ENCODE measurements at regions not wholly inside any gene's neighbourhood (a gene's known extent, or its start where the extent isn't known, plus 50 kb on each side); places are given as distances from the start of the nearest gene placed in this dataset.

- Histone ChIP-seq H3K36me3 (no peaks in the 10 kb centered on the region), H3K27me3 (no peaks in the 10 kb centered on the region), H3K4me3 (no peak overlapping the region), H3K9me3 (no peaks in the 10 kb centered on the region; the same call in 1 of the 2 replicates)
- no peak for DNase-seq
Observed at GRCh38 chr3:106261915-106262683, 393.3 kb upstream of the CBLB start.

DNA sequence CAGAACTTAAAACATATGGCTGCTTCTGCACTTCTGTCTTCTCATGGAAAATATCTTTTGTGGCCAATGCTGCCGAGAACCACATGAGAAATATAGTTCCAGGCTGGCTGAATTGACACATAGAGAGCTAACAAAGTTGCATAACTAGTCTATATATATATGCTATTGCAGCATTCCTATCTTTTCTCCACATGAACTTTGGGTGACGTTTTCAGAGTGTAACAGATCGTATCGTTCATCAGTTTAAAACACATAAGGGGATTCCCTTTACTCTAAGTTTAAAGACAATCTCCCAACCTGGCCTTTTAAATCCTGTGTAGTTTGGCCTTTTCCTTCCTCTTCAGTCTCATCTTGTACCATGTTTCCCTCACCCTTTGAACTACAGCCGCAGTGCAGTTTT, 394.2 kb upstream of the CBLB start:
- Histone ChIP-seq H3K27me3 (no peaks in the 10 kb centered on the region), H3K9me3 (no peaks in the 10 kb centered on the region), H3K4me3 (no peak overlapping the region), H3K36me3 (no peaks in the 10 kb centered on the region)
- DNase-seq = no peak

GRCh38 chr3:106263546-106263945, 394.7 kb upstream of the CBLB start:
- DNase-seq = no peak

DNA sequence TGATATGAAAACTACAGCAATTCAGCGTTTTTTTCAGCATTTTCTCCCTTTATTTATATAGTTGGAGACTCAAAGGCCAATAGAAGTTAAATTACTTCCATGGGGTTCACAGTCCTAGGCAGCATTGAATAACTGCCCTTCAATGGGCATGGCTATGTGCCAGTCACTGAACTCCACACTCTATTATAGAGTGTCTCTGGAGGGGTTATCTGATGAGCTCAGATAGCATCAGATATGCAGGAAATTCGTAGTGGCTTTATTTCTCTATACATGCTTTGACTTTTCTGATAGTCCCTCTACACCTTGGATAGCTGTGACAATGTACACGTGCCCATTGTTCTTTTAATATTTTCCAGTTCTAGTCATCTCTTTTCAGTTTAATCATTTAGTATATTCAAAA, 396.9 kb upstream of the CBLB start:
- DNase-seq = no peak
- Histone ChIP-seq H3K27me3 (no peaks in the 10 kb centered on the region), H3K36me3 (no peaks in the 10 kb centered on the region), H3K9me3 (no peaks in the 10 kb centered on the region), H3K4me3 (no peak overlapping the region)

More at GRCh38 chr3:106263546-106263945, 394.7 kb upstream of the CBLB start:
- Histone ChIP-seq H3K4me3 (no peak overlapping the region), H3K36me3 (no peaks in the 10 kb centered on the region), H3K9me3 (no peaks in the 10 kb centered on the region), H3K27me3 (no peaks in the 10 kb centered on the region)

- Histone ChIP-seq H3K9me3 (no peaks in the 10 kb centered on the region), H3K27me3 (no peaks in the 10 kb centered on the region), H3K4me3 (no peak overlapping the region), H3K36me3 (no peaks in the 10 kb centered on the region)
- no peak for DNase-seq
Observed at GRCh38 chr3:106268696-106269095, 399.9 kb upstream of the CBLB start.

- H3K27me3 ChIP-seq = no peaks in the 10 kb centered on the region
- no peaks in the 10 kb centered on the region for H3K36me3 ChIP-seq
- H3K4me3 ChIP-seq = no peak overlapping the region
- DNase-seq = no peak
- H3K9me3 ChIP-seq = no peaks in the 10 kb centered on the region
Observed at GRCh38 chr3:106272302-106272701, 403.5 kb upstream of the CBLB start.

- Histone ChIP-seq H3K4me3 (no peak overlapping the region), H3K36me3 (no peaks in the 10 kb centered on the region), H3K27me3 (no peaks in the 10 kb centered on the region), H3K9me3 (no peaks in the 10 kb centered on the region)
- no peak for DNase-seq
Observed at GRCh38 chr3:106275592-106275991, 406.8 kb upstream of the CBLB start.

GRCh38 chr3:106276151-106276550, 407.3 kb upstream of the CBLB start:
- DNase-seq = no peak
- no peaks in the 10 kb centered on the region for H3K9me3 ChIP-seq
- no peaks in the 10 kb centered on the region for H3K36me3 ChIP-seq
- H3K27me3 ChIP-seq = no peaks in the 10 kb centered on the region
- no peak overlapping the region for H3K4me3 ChIP-seq

DNA sequence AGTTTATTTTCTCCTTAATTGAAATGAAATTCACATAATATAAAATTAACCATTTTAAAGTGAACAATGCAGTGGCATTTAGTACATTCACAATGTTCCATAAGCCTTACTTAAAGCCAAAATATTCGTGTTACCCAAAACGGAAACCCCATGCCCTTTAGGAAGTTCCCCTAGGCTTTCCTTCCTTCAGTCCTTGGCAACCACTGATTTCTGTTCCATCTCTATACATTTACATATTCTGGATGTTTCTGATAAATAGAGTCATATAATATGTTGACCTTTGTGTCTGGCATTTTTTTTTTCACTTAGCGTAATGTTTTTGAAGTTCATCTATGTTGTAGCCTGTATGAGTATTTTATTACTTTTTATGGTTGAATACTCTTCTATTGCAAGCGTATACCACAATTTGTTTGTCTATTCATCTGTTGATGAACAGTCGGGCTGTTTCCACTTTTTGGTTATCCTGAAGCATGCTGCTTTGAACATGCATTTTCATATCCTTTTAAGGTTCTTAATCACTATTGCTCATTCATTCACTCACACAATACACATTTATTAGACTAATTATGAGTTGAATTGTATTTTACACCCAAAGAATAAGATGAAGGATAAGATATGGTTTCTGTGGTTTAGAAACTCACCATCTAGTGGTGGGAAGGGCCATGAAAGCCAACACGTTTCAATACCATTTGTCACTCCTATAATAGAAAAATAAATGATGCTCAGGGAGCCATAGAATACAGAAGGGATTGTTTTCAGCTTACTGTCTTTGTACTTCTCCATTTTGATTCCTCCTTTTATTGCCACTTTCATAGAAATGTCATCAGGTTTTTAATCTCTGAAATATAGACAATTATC, 408.2 kb upstream of the CBLB start:
- H3K9me3 ChIP-seq = no peaks in the 10 kb centered on the region
- H3K36me3 ChIP-seq = no peaks in the 10 kb centered on the region
- H3K27me3 ChIP-seq = no peaks in the 10 kb centered on the region
- DNase-seq = no peak
- no peak overlapping the region for H3K4me3 ChIP-seq

DNA sequence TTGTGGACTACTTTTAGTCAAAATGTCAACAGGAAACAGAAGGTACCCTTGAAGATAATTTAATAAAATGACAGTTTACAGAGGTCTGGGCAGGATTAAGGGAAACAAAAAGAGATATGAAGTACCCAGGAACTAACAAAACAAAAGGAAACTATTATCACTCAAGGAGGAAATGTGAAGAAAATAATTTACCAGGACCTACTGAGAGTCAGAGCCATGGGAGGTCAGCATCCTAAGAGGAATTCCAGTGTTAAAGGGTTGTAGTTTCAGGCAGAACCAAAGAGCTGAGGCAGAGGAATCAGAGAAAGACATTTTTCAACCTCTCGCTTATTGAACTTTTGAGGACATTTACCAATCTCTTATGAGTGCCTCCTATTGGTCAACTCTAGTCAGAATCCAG, 408.9 kb upstream of the CBLB start:
- no peak for DNase-seq
- no peaks in the 10 kb centered on the region for H3K36me3 ChIP-seq
- H3K4me3 ChIP-seq = no peak overlapping the region
- H3K9me3 ChIP-seq = no peaks in the 10 kb centered on the region
- no peaks in the 10 kb centered on the region for H3K27me3 ChIP-seq

DNA sequence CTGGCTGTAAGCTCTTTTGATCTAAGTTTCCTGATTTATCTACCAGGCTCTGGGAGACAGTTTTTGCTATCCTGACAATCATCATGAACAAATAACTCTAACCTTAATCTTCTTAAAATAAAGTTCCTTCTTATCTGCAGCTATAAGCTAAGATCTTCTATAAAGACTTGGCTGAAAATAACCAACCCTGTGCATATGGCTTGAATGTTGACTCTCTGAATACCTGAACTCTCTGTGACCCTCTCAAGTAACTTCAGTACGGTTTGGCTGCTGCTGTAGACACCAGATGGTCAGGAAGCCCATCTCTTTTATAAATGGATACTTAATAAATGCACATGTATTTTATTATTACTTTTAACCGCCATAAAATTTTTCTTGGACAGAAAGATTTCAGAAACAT, 412.4 kb upstream of the CBLB start:
- H3K9me3 ChIP-seq = no peaks in the 10 kb centered on the region
- DNase-seq = no peak
- no peaks in the 10 kb centered on the region for H3K36me3 ChIP-seq
- H3K27me3 ChIP-seq = no peaks in the 10 kb centered on the region
- H3K4me3 ChIP-seq = no peak overlapping the region

DNA sequence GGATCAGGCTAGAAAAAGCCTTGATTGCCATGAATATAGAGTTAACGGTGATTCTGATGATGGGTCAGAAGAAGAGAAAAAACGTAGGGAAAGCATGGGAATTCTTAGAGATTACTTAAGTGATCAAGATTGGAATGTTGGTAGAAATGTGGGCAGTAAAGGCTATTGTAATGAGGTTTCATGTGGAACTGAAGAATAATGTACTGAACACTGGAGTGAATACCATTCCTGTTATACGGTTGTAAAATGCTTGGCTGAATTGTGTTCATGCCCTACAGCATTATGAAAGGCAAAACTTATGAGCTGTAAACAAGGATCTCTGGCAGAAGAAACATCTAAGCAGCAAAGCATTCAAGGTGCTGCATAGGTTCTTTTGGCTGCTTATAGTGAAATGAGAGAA, 414.1 kb upstream of the CBLB start:
- no peak for DNase-seq
- no peaks in the 10 kb centered on the region for H3K9me3 ChIP-seq
- H3K27me3 ChIP-seq = no peaks in the 10 kb centered on the region
- no peaks in the 10 kb centered on the region for H3K36me3 ChIP-seq
- no peak overlapping the region for H3K4me3 ChIP-seq

- DNase-seq = no peak
- Histone ChIP-seq H3K4me3 (no peak overlapping the region), H3K27me3 (no peaks in the 10 kb centered on the region), H3K9me3 (no peaks in the 10 kb centered on the region), H3K36me3 (no peaks in the 10 kb centered on the region)
Observed at GRCh38 chr3:106288781-106289180, 420.0 kb upstream of the CBLB start.

DNA sequence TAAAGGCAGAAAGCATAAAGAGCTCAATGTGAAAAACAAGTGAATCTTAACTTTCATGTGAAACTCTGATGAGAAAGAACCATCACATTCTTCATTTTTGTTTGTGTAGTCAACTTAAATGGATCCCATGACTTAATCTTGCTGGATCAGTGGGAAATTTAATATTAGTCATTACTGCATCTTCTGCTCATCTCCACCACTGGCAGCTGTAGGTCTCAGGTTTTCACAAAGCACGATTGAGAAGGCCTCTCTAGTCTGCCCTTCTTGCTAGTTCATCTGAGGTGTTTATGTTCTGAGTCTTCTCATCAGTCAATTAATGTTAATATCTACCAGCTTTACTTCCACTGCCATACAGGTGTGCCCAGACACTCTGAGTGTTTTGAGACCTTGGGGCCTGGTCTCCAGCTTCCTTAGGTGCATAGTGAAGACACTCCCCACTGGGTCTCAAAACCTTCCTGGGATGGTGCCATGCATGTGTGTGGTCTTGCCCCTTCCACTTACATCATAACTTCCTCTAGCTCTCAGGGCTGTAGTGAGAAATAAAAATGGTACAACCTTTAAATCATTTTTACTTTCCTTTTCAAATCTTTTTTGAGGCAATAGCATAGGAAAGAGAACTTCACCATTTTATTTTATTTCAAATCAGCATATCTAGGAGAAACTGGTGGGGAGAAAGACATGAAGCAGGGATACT, 421.6 kb upstream of the CBLB start:
- no peak for DNase-seq
- Histone ChIP-seq H3K4me3 (no peak overlapping the region), H3K27me3 (no peaks in the 10 kb centered on the region), H3K9me3 (no peaks in the 10 kb centered on the region), H3K36me3 (no peaks in the 10 kb centered on the region)

DNA sequence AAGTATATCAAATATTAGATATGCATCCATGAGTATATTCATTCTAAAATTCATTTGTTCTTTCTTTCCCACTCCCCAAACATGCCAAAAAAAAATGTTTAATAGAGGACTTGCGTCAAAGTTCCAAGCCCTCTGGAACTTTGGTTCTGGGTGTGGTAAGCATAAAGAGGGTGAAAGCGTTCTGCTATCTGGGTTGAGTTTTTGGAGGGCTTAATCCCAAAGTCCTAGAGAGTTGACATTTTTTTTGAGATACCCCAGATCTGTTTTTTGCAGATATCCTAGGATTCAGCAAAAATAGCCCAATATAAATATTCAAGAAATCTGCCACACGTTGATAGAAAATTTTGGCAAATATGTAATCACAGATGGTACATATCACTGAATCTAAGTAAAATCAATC, 424.3 kb upstream of the CBLB start:
- Histone ChIP-seq H3K9me3 (no peaks in the 10 kb centered on the region), H3K36me3 (no peaks in the 10 kb centered on the region), H3K27me3 (no peaks in the 10 kb centered on the region), H3K4me3 (no peak overlapping the region)
- DNase-seq = no peak

- DNase-seq = no peak
- Histone ChIP-seq H3K36me3 (no peaks in the 10 kb centered on the region), H3K4me3 (no peak overlapping the region), H3K9me3 (no peaks in the 10 kb centered on the region), H3K27me3 (no peaks in the 10 kb centered on the region)
Observed at GRCh38 chr3:106294121-106294520, 425.3 kb upstream of the CBLB start.

DNA sequence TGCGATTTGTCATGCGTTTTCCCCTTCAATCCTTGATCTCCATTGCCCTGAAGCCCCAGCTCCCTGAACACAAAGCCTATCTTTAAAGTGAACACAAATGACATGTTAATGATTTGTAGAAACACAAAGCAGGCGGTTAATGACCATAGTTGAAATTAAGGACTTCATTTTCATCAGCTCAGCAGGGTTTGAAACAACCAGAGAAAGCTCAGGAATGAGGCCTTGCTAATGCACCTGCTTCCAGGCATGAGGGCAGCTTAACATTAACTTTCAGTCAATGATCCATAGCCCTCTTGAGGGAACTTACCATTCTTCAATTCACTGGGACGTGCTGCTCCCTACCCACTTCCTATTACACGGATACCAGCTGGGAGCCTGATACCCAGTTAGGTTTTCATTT, 427.2 kb upstream of the CBLB start:
- Histone ChIP-seq H3K27me3 (no peaks in the 10 kb centered on the region), H3K36me3 (no peaks in the 10 kb centered on the region), H3K9me3 (no peaks in the 10 kb centered on the region), H3K4me3 (no peak overlapping the region)
- no peak for DNase-seq

Measured in MG63 (cell line).